ENCODE measurements at regions not wholly inside any gene's neighbourhood (a gene's known extent, or its start where the extent isn't known, plus 50 kb on each side); places are given as distances from the start of the nearest gene placed in this dataset.

- no peaks in the 10 kb centered on the region for H3K4me1 ChIP-seq
- ATAC-seq (no peak), DNase-seq (no peak)
- no peaks in the 10 kb centered on the region for H3K27me3 ChIP-seq
- no peaks in the 10 kb centered on the region for H3K9me3 ChIP-seq
- intact Hi-C loops (cut with DNase I): no loop called here
- no peak overlapping the region for H3K27ac ChIP-seq
- no peaks in the 10 kb centered on the region for H3K36me3 ChIP-seq (replicated peaks in 1 of 2; ENCODE audit: insufficient read depth in 1 of 2, low read depth in 2 of 2)
- TF ChIP-seq, protein P1, sequence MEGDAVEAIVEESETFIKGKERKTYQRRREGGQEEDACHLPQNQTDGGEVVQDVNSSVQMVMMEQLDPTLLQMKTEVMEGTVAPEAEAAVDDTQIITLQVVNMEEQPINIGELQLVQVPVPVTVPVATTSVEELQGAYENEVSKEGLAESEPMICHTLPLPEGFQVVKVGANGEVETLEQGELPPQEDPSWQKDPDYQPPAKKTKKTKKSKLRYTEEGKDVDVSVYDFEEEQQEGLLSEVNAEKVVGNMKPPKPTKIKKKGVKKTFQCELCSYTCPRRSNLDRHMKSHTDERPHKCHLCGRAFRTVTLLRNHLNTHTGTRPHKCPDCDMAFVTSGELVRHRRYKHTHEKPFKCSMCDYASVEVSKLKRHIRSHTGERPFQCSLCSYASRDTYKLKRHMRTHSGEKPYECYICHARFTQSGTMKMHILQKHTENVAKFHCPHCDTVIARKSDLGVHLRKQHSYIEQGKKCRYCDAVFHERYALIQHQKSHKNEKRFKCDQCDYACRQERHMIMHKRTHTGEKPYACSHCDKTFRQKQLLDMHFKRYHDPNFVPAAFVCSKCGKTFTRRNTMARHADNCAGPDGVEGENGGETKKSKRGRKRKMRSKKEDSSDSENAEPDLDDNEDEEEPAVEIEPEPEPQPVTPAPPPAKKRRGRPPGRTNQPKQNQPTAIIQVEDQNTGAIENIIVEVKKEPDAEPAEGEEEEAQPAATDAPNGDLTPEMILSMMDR (IDR thresholded peaks at IDR 0.05): no peak
- no peak for TF ChIP-seq POLR2A (IDR thresholded peaks at IDR 0.05)
- no peak overlapping the region for H3K4me3 ChIP-seq
Observed at GRCh38 chr9:119451426-119451825, 82.2 kb upstream of the BRINP1 start.

- TF ChIP-seq POLR2A (IDR thresholded peaks at IDR 0.05): no peak
- TF ChIP-seq, protein P1 (IDR thresholded peaks at IDR 0.05): no peak
- no peak for DNase-seq
- Histone ChIP-seq H3K36me3 (replicated peaks in 1 of 2; ENCODE audit: insufficient read depth in 1 of 2, low read depth in 2 of 2) (no peaks in the 10 kb centered on the region), H3K27me3 (no peaks in the 10 kb centered on the region), H3K9me3 (no peaks in the 10 kb centered on the region), H3K4me3 (no peak overlapping the region), H3K4me1 (no peaks in the 10 kb centered on the region), H3K27ac (no peak overlapping the region)
- 53 to 54% methylated on average over 4 of the region's 4 CpGs for WGBS, 2 donors
- ATAC-seq: no peak
- intact Hi-C loops (cut with DNase I): no loop called here
Observed at GRCh38 chr9:119443179-119443578, 73.9 kb upstream of the BRINP1 start.

DNA sequence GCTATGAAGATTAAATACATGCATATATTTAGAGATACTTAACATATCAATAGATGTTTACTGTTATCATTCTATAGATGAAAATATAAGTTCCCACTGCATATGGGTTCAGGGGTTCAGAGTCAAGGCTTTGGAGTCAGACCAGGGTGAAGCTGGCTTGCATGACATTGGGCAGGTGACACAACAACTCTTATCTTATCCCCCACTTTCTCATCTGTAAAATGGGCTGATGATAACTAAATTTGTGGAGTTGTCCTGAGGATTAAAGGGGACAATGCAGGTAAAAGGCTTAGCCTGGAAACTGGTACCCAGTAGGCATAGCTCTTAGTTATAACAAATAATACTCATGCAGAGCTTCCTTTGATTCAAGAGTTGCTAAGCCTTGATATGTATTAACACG lies 72.6 kb upstream of the BRINP1 start:
- no peaks in the 10 kb centered on the region for H3K9me3 ChIP-seq
- no peaks in the 10 kb centered on the region for H3K4me1 ChIP-seq
- no peaks in the 10 kb centered on the region for H3K36me3 ChIP-seq (replicated peaks in 1 of 2; ENCODE audit: insufficient read depth in 1 of 2, low read depth in 2 of 2)
- intact Hi-C loops (cut with DNase I): no loop called here
- H3K4me3 ChIP-seq: no peak overlapping the region
- ATAC-seq (no peak), DNase-seq (no peak)
- H3K27me3 ChIP-seq: no peaks in the 10 kb centered on the region
- TF ChIP-seq, protein P1 (IDR thresholded peaks at IDR 0.05): no peak
- no peak for TF ChIP-seq POLR2A (IDR thresholded peaks at IDR 0.05)
- H3K27ac ChIP-seq: no peak overlapping the region
- WGBS, 2 donors: 50 to 52% methylated on average over 1 of the region's 1 CpG

GRCh38 chr9:119441338-119441737 lies 72.1 kb upstream of the BRINP1 start:
- WGBS, 2 donors: 13 to 14% methylated on average over 2 of the region's 2 CpGs
- TF ChIP-seq, protein P1 (IDR thresholded peaks at IDR 0.05): no peak
- TF ChIP-seq POLR2A (IDR thresholded peaks at IDR 0.05): no peak
- H3K36me3 ChIP-seq (replicated peaks in 1 of 2; ENCODE audit: insufficient read depth in 1 of 2, low read depth in 2 of 2): no peaks in the 10 kb centered on the region
- intact Hi-C loops (cut with DNase I): no loop called here
- no peaks in the 10 kb centered on the region for H3K4me1 ChIP-seq
- no peaks in the 10 kb centered on the region for H3K27me3 ChIP-seq
- no peaks in the 10 kb centered on the region for H3K9me3 ChIP-seq
- ATAC-seq: no peak
- no peak overlapping the region for H3K4me3 ChIP-seq
- no peak overlapping the region for H3K27ac ChIP-seq
- DNase-seq: no peak

- intact Hi-C loops (cut with DNase I): no loop called here
- no peaks in the 10 kb centered on the region for H3K4me1 ChIP-seq
- H3K36me3 ChIP-seq (replicated peaks in 1 of 2; ENCODE audit: insufficient read depth in 1 of 2, low read depth in 2 of 2): no peaks in the 10 kb centered on the region
- whole genome bisulfite sequencing, 2 donors: 44 to 58% methylated on average over 2 of the region's 2 CpGs
- H3K4me3 ChIP-seq: no peak overlapping the region
- no peak for DNase-seq
- ATAC-seq: no peak
- H3K27ac ChIP-seq: no peak overlapping the region
- no peaks in the 10 kb centered on the region for H3K9me3 ChIP-seq
- TF ChIP-seq, protein P1 (IDR thresholded peaks at IDR 0.05): no peak
- no peak for TF ChIP-seq POLR2A (IDR thresholded peaks at IDR 0.05)
- H3K27me3 ChIP-seq: no peaks in the 10 kb centered on the region
Observed at GRCh38 chr9:119436261-119436660, 67.0 kb upstream of the BRINP1 start.
